ENCODE measurements at regions not wholly inside any gene's neighbourhood (a gene's known extent, or its start where the extent isn't known, plus 50 kb on each side); places are given as distances from the start of the nearest gene placed in this dataset.

DNA sequence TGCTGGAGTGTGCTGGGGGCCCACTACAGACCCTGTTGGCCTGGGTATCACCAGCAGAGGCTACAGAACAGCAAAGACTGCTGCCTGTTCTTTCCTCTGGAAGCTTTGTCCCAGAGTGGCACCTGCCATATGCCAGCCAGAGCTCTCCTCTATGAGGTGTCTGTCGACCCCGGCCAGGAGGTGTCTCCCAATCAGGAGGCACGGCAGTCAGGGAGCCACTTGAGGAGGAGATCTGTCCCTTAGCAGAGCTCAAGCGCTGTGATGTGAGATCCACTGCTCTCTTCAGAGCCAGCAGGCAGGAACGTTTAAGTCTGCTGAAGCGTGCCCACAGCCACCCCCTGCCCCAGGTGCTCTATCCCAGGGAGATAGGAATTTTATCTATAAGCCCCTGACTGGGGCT, 316.2 kb downstream of the ETV1 start:
- TF ChIP-seq, protein P1, sequence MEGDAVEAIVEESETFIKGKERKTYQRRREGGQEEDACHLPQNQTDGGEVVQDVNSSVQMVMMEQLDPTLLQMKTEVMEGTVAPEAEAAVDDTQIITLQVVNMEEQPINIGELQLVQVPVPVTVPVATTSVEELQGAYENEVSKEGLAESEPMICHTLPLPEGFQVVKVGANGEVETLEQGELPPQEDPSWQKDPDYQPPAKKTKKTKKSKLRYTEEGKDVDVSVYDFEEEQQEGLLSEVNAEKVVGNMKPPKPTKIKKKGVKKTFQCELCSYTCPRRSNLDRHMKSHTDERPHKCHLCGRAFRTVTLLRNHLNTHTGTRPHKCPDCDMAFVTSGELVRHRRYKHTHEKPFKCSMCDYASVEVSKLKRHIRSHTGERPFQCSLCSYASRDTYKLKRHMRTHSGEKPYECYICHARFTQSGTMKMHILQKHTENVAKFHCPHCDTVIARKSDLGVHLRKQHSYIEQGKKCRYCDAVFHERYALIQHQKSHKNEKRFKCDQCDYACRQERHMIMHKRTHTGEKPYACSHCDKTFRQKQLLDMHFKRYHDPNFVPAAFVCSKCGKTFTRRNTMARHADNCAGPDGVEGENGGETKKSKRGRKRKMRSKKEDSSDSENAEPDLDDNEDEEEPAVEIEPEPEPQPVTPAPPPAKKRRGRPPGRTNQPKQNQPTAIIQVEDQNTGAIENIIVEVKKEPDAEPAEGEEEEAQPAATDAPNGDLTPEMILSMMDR (conservative IDR thresholded peaks at IDR 0.05; ENCODE audit: low read length) = no peak
- no peak for TF ChIP-seq EZH2phosphoT487 (IDR thresholded peaks at IDR 0.05; ENCODE audit: borderline replicate concordance, low read depth, low read length)

Measured in OCI-LY7 (cell line).